ENCODE measurements at regions not wholly inside any gene's neighbourhood (a gene's known extent, or its start where the extent isn't known, plus 50 kb on each side); places are given as distances from the start of the nearest gene placed in this dataset.
"Not testable (repeated sequence)": the region's sequence is repeated elsewhere in the genome, so short reads cannot be mapped to it uniquely, and the experiment has no call there.

- H3F3A ChIP-seq (ENCODE audit: low read depth), result no peaks in the 10 kb centered on the region
- H3K79me2 ChIP-seq (ENCODE audit: low read depth), result no peaks in the 10 kb centered on the region
- no peak for DNase-seq (ENCODE audit: low spot score)
- peaks cover 10% of the 10 kb centered on the region for H3K27me3 Mint-ChIP-seq (ENCODE audit: insufficient read depth, low read depth)
- no peaks in the 10 kb centered on the region for H3K4me1 ChIP-seq
- no peaks in the 10 kb centered on the region for H3K4me1 Mint-ChIP-seq
- H3K27ac Mint-ChIP-seq, result no peak overlapping the region
- no peaks in the 10 kb centered on the region for H3K27me3 ChIP-seq
- no peak overlapping the region for H3K4me3 ChIP-seq
- H3K9ac ChIP-seq, result no peak overlapping the region
- no peak overlapping the region for H2AFZ ChIP-seq (replicated peaks)
- H3K4me3 Mint-ChIP-seq, result no peak overlapping the region
- H3K9me3 ChIP-seq (ENCODE audit: low read depth), result no peaks in the 10 kb centered on the region
- H3K36me3 ChIP-seq, result no peaks in the 10 kb centered on the region
- no peaks in the 10 kb centered on the region for H4K20me1 ChIP-seq (ENCODE audit: low read depth)
- H3K36me3 Mint-ChIP-seq, result no peaks in the 10 kb centered on the region
- no peak overlapping the region for H3K27ac ChIP-seq
- no peak overlapping the region for H3K4me2 ChIP-seq
- peaks cover 7% of the 10 kb centered on the region for H3K9me3 Mint-ChIP-seq
- TF ChIP-seq EZH2phosphoT487 (IDR thresholded peaks at IDR 0.05) (no peak), CTCF (IDR thresholded peaks at IDR 0.05) (no peak), EZH2 (IDR thresholded peaks at IDR 0.05) (no peak)
Measured at GRCh38 chr6:105859457-105859856, 226.7 kb upstream of the PRDM1 start.

DNA sequence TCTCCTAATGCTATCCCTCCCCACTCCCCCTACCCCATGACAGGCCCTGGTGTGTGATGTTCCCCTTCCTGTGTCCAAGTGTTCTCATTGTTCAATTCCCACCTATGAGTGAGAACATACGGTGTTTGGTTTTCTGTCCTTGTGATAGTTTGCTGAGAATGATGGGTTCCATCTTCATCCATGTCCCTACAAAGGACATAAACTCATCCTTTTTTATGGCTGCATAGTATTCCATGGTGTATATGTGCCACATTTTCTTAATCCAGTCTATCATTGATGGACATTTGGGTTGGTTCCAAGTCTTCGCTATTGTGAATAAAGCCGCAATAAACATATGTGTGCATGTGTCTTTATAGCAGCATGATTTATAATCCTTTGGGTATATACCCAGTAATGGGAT is 227.5 kb upstream of the PRDM1 start:
- H3K4me1 ChIP-seq; H3K4me2 ChIP-seq; H3K4me3 Mint-ChIP-seq; H3K27me3 ChIP-seq; H3K36me3 Mint-ChIP-seq; H3K9ac ChIP-seq; H3F3A ChIP-seq (ENCODE audit: low read depth); H2AFZ ChIP-seq (replicated peaks); H3K9me3 ChIP-seq (ENCODE audit: low read depth); H3K27me3 Mint-ChIP-seq (ENCODE audit: insufficient read depth, low read depth); H3K36me3 ChIP-seq; H3K27ac ChIP-seq; H3K79me2 ChIP-seq (ENCODE audit: low read depth); H3K9me3 Mint-ChIP-seq; H3K4me1 Mint-ChIP-seq; DNase-seq (ENCODE audit: low spot score); H4K20me1 ChIP-seq (ENCODE audit: low read depth); H3K4me3 ChIP-seq; H3K27ac Mint-ChIP-seq: not testable (repeated sequence)

- no peak for DNase-seq (ENCODE audit: low spot score)
- Histone ChIP-seq H3K9me3 (ENCODE audit: low read depth) (no peaks in the 10 kb centered on the region), H3K79me2 (ENCODE audit: low read depth) (no peaks in the 10 kb centered on the region), H3K4me3 (no peak overlapping the region), H3F3A (ENCODE audit: low read depth) (peaks cover 15% of the 10 kb centered on the region), H3K9ac (no peak overlapping the region), H3K27ac (no peak overlapping the region), H3K27me3 (no peaks in the 10 kb centered on the region), H2AFZ (replicated peaks) (no peak overlapping the region), H3K4me1 (peaks cover 14% of the 10 kb centered on the region), H4K20me1 (ENCODE audit: low read depth) (peaks cover 5% of the 10 kb centered on the region), H3K4me2 (no peak overlapping the region), H3K36me3 (no peaks in the 10 kb centered on the region)
- H3K4me3 Mint-ChIP-seq, result no peak overlapping the region
- TF ChIP-seq EZH2phosphoT487 (IDR thresholded peaks at IDR 0.05) (no peak), EZH2 (IDR thresholded peaks at IDR 0.05) (no peak), CTCF (IDR thresholded peaks at IDR 0.05) (no peak)
- peaks cover 8% of the 10 kb centered on the region for H3K27me3 Mint-ChIP-seq (ENCODE audit: insufficient read depth, low read depth)
- peaks cover 16% of the 10 kb centered on the region for H3K4me1 Mint-ChIP-seq
- H3K27ac Mint-ChIP-seq, result no peak overlapping the region
- peaks cover 7% of the 10 kb centered on the region for H3K9me3 Mint-ChIP-seq
- H3K36me3 Mint-ChIP-seq, result no peaks in the 10 kb centered on the region
Measured at GRCh38 chr6:105855433-105855832, 230.7 kb upstream of the PRDM1 start.

GRCh38 chr6:105853979-105854378 is 232.2 kb upstream of the PRDM1 start:
- not testable (repeated sequence) for H3K4me3 ChIP-seq; H4K20me1 ChIP-seq (ENCODE audit: low read depth); H3K27ac ChIP-seq; DNase-seq (ENCODE audit: low spot score); H3K36me3 ChIP-seq; H3K79me2 ChIP-seq (ENCODE audit: low read depth); H3K27ac Mint-ChIP-seq; H2AFZ ChIP-seq (replicated peaks); H3K4me3 Mint-ChIP-seq; H3K9me3 ChIP-seq (ENCODE audit: low read depth); H3K4me2 ChIP-seq; H3K9me3 Mint-ChIP-seq; H3K9ac ChIP-seq; H3K36me3 Mint-ChIP-seq; H3K27me3 Mint-ChIP-seq (ENCODE audit: insufficient read depth, low read depth); H3K27me3 ChIP-seq
- Histone ChIP-seq H3F3A (ENCODE audit: low read depth) (peaks cover 21% of the 10 kb centered on the region), H3K4me1 (peaks cover 22% of the 10 kb centered on the region)
- H3K4me1 Mint-ChIP-seq, result peaks cover 24% of the 10 kb centered on the region

All from neural progenitor cell (in vitro differentiated cells).